Fibroblast of peridontal ligament (primary cell): ENCODE measurements at regions not wholly inside any gene's neighbourhood (a gene's known extent, or its start where the extent isn't known, plus 50 kb on each side); places are given as distances from the start of the nearest gene placed in this dataset.

Experiments
- DNase-seq: peaks from one replicate; pipeline ENCODE4 v3.0.0-alpha.2; 2010; ENCODE audit errors: extremely low read depth

- DNase-seq, result no peak
These were observed 484.7 kb upstream of the TENM4 start for GRCh38 chr11:79925570-79925969.

- DNase-seq, result no peak
These were observed 481.8 kb upstream of the TENM4 start for GRCh38 chr11:79922641-79923040.

DNA sequence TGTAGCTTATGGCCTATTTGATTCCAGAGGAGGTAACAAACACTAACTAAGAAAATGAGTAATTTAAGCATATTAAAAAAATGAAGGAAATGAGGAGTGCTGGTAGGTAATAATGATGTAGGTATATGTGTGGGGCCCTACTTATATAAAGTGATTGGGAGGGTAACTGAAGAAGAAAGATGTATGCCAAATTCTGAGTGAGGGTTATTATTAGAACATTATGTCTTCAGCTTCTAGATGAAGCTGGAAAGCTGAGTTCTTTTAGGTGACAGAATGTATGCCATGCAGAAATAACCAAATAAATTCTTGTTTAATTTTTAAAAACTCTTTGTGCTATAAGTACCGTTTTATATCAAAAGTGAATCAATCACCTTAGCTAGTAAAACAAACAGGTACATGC lies 479.6 kb upstream of the TENM4 start:
- DNase-seq, result no peak

GRCh38 chr11:79919350-79919749 lies 478.5 kb upstream of the TENM4 start:
- no peak for DNase-seq

- no peak for DNase-seq
These were observed 478.0 kb upstream of the TENM4 start for GRCh38 chr11:79918846-79919245.

DNA sequence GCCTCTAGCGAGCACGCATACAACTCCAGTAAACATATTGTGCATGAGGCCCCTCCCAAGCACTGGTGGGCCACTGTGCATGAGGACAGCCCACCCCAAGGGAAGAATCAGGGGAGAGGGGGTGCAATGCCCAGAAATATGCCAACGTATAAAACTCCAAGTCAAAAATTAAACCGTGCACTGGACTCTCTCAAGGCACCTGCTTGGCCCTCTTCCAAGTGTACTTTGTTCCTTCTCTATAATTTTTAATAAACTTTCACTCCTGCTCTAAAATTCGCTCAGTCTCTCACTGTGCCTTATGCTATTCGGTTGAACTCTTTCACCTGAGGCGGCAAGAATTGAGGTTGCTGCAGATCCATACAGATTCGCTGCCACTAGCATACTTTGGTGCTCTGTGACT lies 465.3 kb upstream of the TENM4 start:
- DNase-seq, result no peak

GRCh38 chr11:79902493-79902892 lies 461.7 kb upstream of the TENM4 start:
- no peak for DNase-seq

DNA sequence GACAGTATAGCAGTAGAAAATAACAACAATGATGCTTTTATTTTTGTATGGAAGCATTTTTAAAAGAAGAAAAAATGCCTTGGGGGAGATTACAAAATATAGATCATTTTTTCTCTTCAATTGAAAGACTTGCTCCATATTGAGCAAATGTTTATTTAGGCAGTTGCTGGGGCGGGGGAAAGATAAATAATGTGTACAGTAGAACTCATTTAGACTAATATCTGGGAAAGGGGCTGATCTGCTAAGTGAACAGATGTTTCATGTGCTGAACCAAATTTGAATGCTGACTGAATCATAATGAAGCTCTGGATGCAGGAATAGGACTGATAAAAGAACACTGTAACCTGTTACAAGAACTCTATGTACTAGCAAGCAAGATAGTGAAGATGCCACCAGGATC lies 457.1 kb upstream of the TENM4 start:
- no peak for DNase-seq

GRCh38 chr11:79896258-79896657 lies 455.4 kb upstream of the TENM4 start:
- no peak for DNase-seq

GRCh38 chr11:79894111-79894510 lies 453.3 kb upstream of the TENM4 start:
- DNase-seq, result no peak

GRCh38 chr11:79890272-79890671 lies 449.4 kb upstream of the TENM4 start:
- DNase-seq, result no peak

- DNase-seq, result no peak
These were observed 424.1 kb upstream of the TENM4 start for GRCh38 chr11:79864882-79865281.

DNA sequence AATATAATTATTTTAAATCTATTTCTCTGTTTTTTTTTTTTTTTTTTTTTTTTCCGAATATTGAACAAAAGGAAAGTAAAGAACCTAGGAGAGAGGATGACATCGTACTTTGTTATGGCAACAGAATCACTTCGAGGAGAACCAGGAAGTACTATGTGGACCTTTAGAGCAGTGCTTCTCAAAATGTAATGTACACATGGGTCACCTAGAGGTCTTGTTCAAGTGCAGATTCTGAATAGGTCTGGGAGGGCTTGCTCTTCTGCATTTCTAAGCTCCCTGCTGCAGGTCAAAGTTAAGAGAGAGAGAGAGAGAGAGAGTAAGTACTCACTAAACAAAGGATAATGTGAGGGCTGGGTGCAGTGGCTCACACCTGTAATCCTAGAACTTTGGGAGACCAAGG lies 419.5 kb upstream of the TENM4 start:
- DNase-seq, result no peak

DNA sequence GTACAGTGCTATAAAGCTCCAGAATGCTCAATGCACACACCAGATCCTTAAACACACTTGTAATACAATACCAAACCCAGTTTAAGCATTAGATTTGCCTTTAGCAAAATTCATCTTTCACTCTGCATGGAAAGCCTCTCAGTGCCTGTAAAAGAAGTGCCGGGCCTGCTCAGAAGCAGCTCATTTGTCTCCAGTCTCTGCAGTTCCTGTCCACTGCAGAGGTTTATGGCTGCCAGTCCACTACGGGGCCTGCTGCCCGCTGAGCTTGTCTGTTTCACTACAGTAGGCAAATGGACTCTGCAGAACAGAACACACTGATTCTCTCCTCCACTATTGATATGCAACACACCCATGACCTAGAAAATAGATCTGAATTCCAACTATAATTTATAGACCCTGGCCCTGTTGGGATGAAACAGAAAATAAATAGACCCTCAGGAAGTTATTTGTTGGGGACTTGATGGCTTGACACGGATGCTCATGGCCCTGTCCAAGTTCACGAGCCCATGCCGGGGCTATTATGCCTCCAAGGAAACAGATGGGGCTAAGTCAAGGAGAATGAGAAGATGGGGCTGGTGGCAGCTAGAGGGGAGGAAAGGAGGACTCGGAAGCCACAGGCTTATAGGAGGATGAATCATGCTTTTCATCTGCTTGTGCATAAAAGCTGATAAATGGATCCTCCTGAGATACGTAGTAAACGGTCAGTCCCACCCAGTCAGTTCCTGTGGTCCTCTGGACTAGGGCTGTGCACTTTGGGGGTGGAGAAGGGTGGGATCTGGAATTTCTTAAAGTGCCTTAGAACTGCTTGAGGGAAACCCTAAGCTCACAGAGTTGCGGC lies 416.8 kb upstream of the TENM4 start:
- DNase-seq, result no peak

DNA sequence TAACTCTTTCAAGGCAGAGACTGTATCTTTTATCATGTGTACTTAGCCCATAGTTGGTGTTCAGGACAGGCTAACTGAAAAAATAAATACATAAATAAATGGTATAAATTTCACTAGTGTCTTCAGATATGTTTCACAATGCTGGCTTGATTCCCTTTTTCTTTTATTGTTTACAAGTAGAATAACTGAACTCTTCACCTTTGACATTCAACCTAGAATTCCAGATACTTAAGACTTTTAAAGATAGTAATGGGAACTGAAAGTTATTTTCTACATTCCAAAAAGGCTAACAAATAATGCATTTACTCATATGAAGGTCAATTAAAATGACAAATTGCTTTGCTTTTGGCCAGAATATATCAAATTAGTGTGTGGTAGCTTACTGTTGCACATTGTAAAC lies 411.3 kb upstream of the TENM4 start:
- no peak for DNase-seq

DNA sequence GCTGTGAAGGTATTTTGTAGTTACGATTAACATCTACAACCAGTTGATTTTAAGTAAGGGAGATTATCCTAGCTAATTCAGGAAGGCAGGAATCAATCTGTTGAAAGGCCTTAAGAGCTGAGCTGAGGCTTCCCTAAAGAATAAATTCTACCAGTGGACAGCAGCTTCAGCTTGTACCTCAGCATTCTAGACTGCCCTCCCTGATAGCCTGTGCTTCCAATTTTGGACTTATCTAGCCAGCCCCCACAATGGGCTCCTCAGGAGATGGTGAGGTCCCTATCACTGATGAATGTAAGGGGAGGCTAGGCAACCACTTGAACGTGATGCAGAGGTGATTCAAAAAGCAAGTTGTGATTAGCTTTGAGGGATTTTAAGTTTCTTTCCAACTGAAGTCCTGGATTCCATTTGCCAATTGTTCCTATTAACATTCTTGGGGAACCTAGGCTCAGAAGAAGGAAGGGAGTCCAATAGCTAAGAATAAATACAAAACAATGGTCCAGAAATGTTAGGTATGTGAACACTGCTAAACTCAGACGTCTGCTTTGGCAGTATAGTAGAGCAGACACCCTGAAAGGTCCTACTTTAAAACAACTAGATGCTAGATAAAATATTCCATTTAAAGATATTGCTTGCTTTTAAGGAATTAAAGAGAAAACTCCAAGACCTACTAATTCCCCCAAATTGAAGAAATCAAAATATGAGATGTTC lies 404.3 kb upstream of the TENM4 start:
- no peak for DNase-seq

GRCh38 chr11:79834015-79834414 lies 393.2 kb upstream of the TENM4 start:
- DNase-seq, result no peak

- DNase-seq, result no peak
These were observed 389.6 kb upstream of the TENM4 start for GRCh38 chr11:79830446-79830845.

DNA sequence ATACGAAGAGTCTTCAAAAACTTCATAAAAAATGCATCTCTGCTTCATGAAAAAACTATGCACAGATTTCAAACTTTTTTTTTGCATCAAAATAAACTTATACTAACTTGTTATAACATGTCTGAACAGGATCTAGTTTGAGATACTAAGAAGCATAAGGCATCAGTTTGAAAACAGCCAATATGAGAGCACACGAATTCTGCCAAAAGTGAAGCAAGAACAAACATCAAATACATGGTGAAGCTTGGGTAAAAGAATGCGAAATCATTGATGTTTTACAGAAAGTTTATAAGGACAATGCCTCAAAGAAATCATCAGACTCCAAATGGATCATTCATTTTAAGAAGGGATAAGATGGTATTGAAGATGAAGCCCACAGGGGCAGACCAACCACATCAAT lies 389.1 kb upstream of the TENM4 start:
- DNase-seq, result no peak

GRCh38 chr11:79822766-79823165 lies 381.9 kb upstream of the TENM4 start:
- no peak for DNase-seq

DNA sequence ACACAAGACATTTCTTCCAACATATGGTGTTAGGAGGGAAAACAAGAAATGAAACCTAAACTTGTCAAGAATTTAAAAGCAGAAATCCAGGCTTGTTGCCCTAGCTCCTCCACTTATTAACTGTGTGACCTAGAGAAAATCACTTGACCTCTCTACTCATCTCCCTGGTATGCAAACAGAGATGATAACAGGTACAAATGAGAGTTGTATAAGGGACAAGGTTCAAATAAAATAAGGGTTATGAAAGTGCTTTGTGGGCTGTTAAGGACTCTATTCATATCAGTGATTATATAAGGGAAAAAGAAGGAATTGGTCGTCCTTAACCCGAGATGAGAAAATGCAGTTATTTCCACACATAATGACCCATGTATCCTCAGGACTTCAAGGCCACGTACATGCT lies 372.7 kb upstream of the TENM4 start:
- DNase-seq, result no peak

DNA sequence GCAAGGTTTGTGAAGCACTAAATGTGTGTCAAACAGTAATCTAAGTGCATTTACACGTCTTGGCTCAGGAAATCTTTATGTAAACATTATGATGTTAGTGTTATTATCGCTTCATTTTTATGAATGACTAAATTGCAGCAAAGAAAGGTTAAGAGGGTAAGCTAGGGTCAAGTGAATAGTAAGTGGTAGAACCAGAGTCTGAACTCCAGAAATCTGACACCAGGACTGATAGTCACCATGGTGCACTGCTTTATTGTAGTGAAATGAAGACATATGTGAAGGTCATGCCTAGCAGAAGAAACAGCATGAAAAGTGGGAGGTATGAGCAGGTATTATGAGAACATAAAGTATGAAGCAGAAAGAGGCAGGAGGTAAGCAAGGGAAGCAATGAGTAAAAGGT lies 368.7 kb upstream of the TENM4 start:
- no peak for DNase-seq

DNA sequence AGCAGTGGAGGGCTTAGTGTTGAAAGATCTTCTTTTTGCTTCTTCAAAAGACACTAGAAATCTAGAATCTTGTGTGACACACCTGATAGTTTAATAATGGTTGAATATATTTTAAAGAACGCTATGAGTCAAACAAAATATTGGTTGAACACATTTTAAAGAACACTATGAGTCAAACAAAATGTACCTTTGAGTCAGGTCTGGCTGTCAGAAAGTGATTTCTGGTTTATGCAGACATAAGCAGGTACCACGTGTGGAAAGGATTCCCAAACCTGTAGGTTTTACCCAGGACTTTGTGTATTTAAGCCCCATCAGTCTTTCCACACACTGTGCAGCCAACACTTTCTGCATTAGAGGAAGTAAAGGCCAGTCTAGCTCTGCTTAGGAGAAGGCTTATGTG lies 366.7 kb upstream of the TENM4 start:
- DNase-seq, result no peak
